ENCODE measurements at regions not wholly inside any gene's neighbourhood (a gene's known extent, or its start where the extent isn't known, plus 50 kb on each side); places are given as distances from the start of the nearest gene placed in this dataset.

- TF ChIP-seq CTCF (IDR thresholded peaks at IDR 0.05) (no peak), POLR2A (IDR thresholded peaks at IDR 0.05) (no peak)
These were observed 516.7 kb downstream of the HDGFL1 start for GRCh38 chr6:23086100-23086499.

Measured in thyroid gland (tissue), 4 donors.